Activated CD4-positive, alpha-beta T cell treated with anti-CD3 and anti-CD28 coated beads, Interleukin-2, amount 50 U/mL, for 24 hours (primary cell): ENCODE measurements at regions not wholly inside any gene's neighbourhood (a gene's known extent, or its start where the extent isn't known, plus 50 kb on each side); places are given as distances from the start of the nearest gene placed in this dataset.
"Not testable (repeated sequence)": the region's sequence is repeated elsewhere in the genome, so short reads cannot be mapped to it uniquely, and the experiment has no call there.

Experiments used
- DNase-seq, 2 donors: peaks; one replicate each; pipeline ENCODE4 v3.0.0-alpha.2; 2020; ENCODE audit warnings: low read depth in 1 of 2, low spot score in 1 of 2

- no peak for DNase-seq
Measured at GRCh38 chr4:66091786-66092185, 421.5 kb upstream of the EPHA5 start.

GRCh38 chr4:66073961-66074360 lies 403.7 kb upstream of the EPHA5 start:
- DNase-seq, result no peak

DNA sequence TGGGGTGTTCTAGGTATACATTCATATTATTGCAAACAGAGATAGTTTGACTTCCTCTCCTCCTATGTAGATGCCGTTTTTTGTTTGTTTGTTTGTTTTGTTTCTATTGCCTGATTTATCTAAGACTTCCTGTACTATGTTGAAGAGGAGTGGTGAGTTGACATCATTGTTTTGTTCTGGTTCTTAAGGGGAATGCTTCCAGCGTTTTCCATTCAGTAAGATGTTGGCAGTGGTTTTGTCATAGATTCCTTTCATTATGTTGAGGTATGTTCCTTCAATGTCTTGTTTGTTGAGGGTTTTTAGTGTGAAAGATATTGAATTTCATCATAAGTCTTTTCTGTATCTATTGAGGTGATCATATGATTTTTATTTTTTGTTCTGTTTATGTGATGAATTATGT lies 401.6 kb upstream of the EPHA5 start:
- DNase-seq, result no peak

DNA sequence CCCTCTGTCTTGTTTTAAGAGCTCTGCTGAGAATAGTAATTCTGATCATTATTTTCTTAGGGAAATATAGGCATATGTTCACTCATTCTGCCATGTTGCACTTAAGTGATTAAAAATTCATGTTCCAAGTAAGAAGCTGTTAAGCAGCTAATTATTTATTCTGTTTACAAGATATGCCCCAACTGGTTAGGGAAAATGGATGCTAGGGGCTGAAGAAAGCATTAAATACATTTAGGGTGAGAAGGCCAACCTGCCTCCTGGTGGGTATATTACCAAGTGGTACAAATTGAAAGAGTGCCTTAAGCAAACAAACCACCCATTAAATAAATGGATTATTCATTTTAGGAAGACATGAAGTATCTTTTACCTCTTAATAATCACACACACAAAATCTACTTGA lies 392.6 kb upstream of the EPHA5 start:
- no peak for DNase-seq

DNA sequence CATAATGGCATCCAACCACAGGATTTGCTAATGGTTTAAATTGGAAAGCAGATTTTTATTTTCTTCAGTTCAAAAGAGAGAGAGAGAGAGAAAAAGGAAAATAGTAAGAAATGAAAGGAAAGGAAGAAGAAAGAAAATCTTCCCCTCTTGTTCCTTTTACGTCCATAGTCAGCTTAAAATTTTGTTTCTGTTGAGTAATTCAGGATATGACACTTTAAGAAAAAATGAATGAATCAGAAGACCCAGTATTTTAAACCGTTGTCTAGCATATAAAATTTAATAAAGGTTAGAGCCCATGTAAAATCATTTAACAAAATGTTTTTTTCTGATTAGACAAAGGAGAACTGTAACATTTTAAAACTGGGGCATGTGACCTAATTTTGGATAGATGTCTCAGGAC lies 391.8 kb upstream of the EPHA5 start:
- DNase-seq, result no peak

GRCh38 chr4:66059556-66059955 lies 389.3 kb upstream of the EPHA5 start:
- DNase-seq, result no peak

DNA sequence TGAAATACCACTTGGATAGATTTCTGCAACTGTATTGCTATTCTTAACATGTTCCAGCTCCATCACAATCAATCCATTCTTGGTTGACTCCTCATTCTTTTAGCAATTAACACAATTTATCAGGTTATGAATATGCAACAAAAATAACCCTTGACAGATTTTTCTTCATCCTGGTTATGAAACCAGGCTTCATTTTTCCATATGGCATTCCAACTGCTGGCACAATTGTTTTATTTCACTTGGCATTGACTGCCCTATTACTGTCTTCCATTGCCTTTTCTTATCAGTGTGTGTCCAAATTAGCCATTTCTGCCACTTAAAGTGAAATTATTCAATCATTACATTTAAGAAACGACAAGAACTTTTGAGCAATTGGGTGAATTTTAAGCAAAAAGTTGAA lies 388.8 kb upstream of the EPHA5 start:
- no peak for DNase-seq

DNA sequence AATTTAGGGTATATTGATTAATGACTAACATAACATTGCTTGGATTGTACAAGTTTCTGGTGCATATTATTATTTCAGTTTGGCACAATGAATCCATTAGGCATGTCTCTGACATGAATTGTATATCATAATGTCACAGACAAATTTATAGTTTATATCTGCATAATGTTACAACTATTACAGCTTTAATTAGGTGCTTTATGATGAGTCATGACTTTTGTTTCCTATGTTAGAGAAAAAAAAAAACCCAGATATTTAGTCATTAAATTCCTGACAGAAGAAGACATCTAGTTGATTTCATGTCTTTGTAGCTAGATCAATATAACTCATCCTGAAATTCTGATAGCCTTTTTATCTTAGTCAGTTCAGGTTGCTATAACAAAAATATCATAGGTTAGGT lies 385.7 kb upstream of the EPHA5 start:
- DNase-seq, result no peak

- no peak for DNase-seq
Measured at GRCh38 chr4:66052426-66052825, 382.1 kb upstream of the EPHA5 start.

- DNase-seq, result no peak
Measured at GRCh38 chr4:66048861-66049260, 378.6 kb upstream of the EPHA5 start.

DNA sequence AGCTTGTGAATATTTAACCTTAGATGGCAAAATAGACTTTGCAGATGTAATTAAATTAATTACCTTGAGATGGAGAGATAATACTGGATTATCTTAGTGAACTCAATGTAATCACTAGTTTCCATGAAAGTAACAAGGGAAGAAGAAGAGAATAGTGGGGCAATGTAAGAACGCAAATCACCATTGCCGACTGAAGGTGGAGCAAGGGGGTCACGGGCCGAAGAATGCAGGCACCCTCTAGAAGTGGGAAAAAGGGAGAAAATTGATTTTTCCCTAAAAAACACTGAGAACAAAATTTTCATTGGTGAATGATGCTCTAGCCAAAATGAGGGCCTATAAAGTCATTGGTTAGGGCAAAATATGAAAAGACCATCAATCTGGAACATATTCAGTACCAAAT lies 375.6 kb upstream of the EPHA5 start:
- DNase-seq, result no peak

DNA sequence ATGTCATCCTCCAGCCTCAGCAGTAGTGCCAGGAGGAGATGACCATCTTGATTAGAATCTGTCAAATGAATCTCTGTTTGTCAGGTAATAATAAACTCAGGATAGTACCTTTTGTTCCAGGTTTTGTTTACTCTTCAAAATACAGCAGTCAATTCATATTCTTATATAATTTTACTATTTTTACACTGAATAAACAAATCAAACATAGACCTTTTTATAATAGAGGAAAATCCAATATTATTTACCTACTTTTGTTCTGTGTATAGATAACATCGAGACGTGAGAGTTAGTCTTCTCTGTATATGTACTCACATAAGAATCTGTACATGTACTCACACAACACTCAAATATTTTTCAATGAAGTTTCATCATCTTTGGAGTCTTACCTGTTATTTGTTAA lies 365.4 kb upstream of the EPHA5 start:
- DNase-seq, result no peak

DNA sequence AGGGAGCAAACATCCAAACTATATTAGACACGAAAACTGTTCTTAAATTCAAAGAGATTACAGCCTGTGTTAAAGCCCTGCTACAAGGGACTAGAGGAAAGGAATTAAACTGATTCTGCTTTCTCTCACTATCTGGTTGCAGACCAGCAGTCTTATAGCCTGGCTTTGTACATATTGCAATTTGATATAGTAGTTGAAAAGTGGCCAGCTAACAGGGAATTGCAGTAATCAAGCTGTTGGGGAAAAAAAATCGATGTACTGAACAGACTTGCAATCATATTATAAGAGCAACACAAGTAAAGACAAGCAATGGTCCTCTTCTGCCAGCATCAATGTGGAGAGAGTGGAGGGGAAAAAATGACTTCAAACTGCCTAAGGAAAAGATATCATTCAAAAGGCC lies 364.4 kb upstream of the EPHA5 start:
- DNase-seq, result no peak

GRCh38 chr4:66034262-66034661 lies 364.0 kb upstream of the EPHA5 start:
- DNase-seq, result no peak

GRCh38 chr4:66032571-66032970 lies 362.3 kb upstream of the EPHA5 start:
- DNase-seq, result no peak

GRCh38 chr4:66028668-66029067 lies 358.4 kb upstream of the EPHA5 start:
- no peak for DNase-seq

- no peak for DNase-seq
Measured at GRCh38 chr4:66023061-66023460, 352.8 kb upstream of the EPHA5 start.

DNA sequence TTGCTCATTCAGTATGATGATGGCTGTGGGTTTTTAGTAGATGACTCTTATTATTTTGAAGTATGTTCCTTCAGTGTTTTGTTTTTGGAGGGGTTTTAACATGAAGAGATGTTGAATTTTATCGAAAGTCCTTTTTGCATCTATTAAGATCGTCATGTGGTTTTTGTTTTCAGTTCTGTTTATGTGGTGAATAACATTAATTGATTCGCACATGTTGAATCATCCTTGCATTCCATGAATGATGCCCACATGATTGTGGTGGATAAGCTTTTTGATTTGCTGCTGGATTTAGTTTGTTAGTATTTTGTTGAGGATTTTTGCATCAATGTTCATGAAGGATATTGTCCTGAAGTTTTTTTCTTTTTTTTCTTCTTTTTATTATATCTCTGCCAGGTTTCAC lies 347.4 kb upstream of the EPHA5 start:
- DNase-seq, result no peak

DNA sequence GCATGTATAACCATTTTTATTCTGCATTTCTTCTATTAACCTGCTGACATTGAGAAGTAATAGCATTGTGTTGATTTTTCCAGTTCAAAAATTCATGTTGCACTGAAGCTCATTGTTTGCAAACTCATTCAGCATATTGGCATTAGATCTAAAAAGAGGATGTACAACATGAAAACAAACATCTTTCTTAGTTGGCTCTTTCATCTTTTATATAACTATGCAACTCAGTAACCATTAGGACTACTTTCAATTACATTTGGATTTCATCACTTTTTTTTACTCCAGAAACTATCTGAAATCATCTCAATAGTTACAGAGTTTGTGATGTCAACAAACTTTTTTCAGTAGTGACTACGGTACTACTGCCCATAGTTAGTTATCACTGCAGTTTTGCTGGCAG lies 346.0 kb upstream of the EPHA5 start:
- no peak for DNase-seq

GRCh38 chr4:66014146-66014765 lies 344.0 kb upstream of the EPHA5 start:
- no peak for DNase-seq

DNA sequence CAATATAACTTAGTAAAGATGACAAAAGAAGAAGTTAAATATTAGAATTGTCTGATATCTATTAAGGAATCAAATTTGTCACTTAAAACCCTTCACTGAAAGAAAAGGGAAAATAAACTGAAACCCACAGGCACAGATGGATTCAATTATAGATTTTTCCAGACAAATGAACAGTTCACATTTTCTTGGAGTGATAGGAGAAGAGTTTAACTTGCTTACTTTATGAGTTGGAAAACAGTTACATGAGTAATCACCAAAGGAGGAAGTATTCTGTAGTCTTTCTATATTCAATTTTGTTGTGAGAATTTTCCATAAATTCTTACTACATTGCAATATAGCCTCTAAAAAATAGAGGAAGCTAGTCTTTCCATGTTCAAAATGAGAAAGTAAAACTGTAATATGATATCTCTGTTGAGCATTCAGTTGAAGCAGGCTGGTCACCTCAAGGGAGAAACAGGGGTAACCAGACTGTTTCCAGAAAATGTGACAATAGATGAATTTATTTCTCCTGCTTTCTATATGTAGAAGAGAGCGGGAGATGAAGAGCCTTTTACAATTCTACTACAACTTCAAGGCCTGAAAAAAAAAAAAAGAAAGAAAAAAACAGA lies 330.3 kb upstream of the EPHA5 start:
- DNase-seq, result no peak

- no peak for DNase-seq
Measured at GRCh38 chr4:65999518-65999871, 329.2 kb upstream of the EPHA5 start.

DNA sequence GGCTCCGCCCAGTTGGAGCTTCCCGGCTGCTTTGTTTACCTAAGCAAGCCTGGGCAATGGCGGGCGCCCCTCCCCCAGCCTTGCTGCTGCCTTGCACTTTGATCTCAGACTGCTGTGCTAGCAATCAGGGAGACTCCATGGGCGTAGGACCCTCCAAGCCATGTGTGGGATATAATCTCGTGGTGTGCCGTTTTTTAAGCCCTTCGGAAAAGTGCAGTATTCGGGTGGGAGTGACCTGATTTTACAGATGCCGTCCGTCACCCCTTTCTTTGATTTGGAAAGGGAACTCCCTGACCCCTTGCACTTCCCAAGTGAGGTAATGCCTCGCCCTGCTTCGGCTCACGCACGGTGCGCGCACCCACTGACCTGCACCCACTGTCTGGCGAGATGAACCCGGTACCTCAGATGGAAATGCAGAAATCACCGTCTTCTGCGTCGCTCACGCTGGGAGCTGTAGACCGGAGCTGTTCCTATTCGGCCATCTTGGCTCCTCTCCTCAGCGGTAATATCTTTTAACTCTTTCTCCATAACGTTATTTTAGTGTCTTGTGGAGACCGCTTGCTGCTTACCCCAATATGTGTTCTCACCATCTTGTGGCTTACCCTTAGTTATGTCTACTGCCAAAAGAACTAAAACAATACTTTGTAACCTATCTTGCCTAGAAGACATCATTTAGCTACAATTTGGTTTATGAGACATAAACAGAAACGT lies 328.7 kb upstream of the EPHA5 start:
- DNase-seq, result not testable (repeated sequence)
